SK-N-SH treated with all-trans-retinoic acid at 6 μM for 48 hours (cell line): ENCODE measurements at regions not wholly inside any gene's neighbourhood (a gene's known extent, or its start where the extent isn't known, plus 50 kb on each side); places are given as distances from the start of the nearest gene placed in this dataset.

ENCODE experiments used
- ARNTL ChIP-seq: fragments of 450-650 bp; formaldehyde crosslinking; IDR thresholded peaks from 2 replicates; pipeline ENCODE4 v1.5.0; 2020; ENCODE audit warnings: low read depth, mild to moderate bottlenecking, moderate library complexity, borderline replicate concordance
- ISL1 ChIP-seq: fragments of 250-450 bp; sonication (Bioruptor Pico); IDR thresholded peaks from 2 replicates; pipeline ENCODE4 v2.1.2; 2022; ENCODE audit warnings: mild to moderate bottlenecking, moderate library complexity
- POU6F1 ChIP-seq: fragments of 250-450 bp; sonication (Bioruptor Pico); IDR thresholded peaks from 2 replicates; pipeline ENCODE4 v1.8.0; 2021; ENCODE audit warnings: low read depth, mild to moderate bottlenecking, moderate library complexity, borderline replicate concordance
- SNAI2 ChIP-seq: fragments of 250-450 bp; sonication (Bioruptor Pico); IDR thresholded peaks from 2 replicates; pipeline ENCODE4 v1.5.0; 2020; ENCODE audit warnings: mild to moderate bottlenecking, moderate library complexity
- ZFP30 ChIP-seq: fragments of 450-650 bp; formaldehyde crosslinking; IDR thresholded peaks from 2 replicates; pipeline ENCODE4 v1.5.0; 2022; ENCODE audit warnings: mild to moderate bottlenecking, moderate library complexity
- TF ChIP-seq, protein P1 (sequence below): fragments of 250-450 bp; sonication (Bioruptor Pico); IDR thresholded peaks from 2 replicates; pipeline ENCODE4 v1.8.0; 2020; ENCODE audit warnings: mild to moderate bottlenecking, moderate library complexity, borderline replicate concordance

DNA sequence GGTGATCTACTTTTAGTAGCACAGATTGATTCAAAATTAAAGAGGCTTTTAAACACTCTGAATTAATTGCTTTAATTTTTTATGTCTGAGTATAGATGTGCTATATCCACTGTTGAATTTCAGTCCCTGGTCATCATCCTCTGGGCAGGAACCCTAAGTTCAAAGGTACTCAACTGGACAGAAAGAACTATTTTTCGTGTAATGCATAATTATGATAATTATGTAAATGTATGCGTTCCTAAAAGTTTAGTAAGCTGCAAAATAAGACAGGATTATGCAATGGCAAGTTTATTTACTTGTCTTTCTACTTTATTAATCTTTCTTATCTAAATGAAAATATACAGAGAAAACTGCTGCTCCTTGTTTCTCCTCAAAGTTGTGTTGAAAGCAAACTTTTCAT is 690.1 kb upstream of the MAN1A1 start:
- TF ChIP-seq POU6F1 (CRISPR knock-in tag) (no peak), ISL1 (no peak), SNAI2 (CRISPR knock-in tag) (no peak), ARNTL (CRISPR knock-in tag) (no peak), ZFP30 (no peak)
- TF ChIP-seq, protein P1, sequence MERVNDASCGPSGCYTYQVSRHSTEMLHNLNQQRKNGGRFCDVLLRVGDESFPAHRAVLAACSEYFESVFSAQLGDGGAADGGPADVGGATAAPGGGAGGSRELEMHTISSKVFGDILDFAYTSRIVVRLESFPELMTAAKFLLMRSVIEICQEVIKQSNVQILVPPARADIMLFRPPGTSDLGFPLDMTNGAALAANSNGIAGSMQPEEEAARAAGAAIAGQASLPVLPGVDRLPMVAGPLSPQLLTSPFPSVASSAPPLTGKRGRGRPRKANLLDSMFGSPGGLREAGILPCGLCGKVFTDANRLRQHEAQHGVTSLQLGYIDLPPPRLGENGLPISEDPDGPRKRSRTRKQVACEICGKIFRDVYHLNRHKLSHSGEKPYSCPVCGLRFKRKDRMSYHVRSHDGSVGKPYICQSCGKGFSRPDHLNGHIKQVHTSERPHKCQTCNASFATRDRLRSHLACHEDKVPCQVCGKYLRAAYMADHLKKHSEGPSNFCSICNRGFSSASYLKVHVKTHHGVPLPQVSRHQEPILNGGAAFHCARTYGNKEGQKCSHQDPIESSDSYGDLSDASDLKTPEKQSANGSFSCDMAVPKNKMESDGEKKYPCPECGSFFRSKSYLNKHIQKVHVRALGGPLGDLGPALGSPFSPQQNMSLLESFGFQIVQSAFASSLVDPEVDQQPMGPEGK (CRISPR knock-in tag) = no peak
